Left lung (tissue), 4 donors: ENCODE measurements at regions not wholly inside any gene's neighbourhood (a gene's known extent, or its start where the extent isn't known, plus 50 kb on each side); places are given as distances from the start of the nearest gene placed in this dataset.
"Not testable (repeated sequence)": the region's sequence is repeated elsewhere in the genome, so short reads cannot be mapped to it uniquely, and the experiment has no call there.

Experiments
- ATAC-seq: fragments of 200-7000 bp; cut with Tn5 transposase; one replicate; pipeline ENCODE4 v1.9.1; 2020; ENCODE audit warnings: moderate library complexity
- DNase-seq, 4 donors: peaks; one replicate each; pipeline ENCODE4 v3.0.0-alpha.2; 2013 to 2020
- H3K27ac ChIP-seq, 2 donors: fragments of 200-600 bp; sonication (generic) in 1 of 2; one replicate each; pipeline versions ENCODE4 v1.5.0 to v1.8.0; 2020 to 2021
- H3K27me3 ChIP-seq, 2 donors: fragments of 200-600 bp; sonication (generic) in 1 of 2; one replicate each; pipeline versions ENCODE4 v1.5.0 to v1.8.0; 2020 to 2021
- H3K36me3 ChIP-seq, 2 donors: fragments of 200-600 bp; sonication (generic) in 1 of 2; one replicate each; pipeline versions ENCODE4 v1.5.0 to v1.8.0; 2020 to 2021
- H3K4me1 ChIP-seq, 2 donors: fragments of 200-600 bp; one replicate each; pipeline ENCODE4 v1.8.0; 2021
- H3K4me3 ChIP-seq, 2 donors: fragments of 200-600 bp; sonication (generic) in 1 of 2; one replicate each; pipeline versions ENCODE4 v1.5.0 to v1.8.0; 2020 to 2021; ENCODE audit warnings: mild to moderate bottlenecking in 1 of 2
- H3K9me3 ChIP-seq, 2 donors: fragments of 200-600 bp; sonication (generic) in 1 of 2; one replicate each; pipeline versions ENCODE4 v1.5.0 to v1.8.0; 2020 to 2021
- CTCF ChIP-seq, 2 donors: fragments of 200-600 bp; sonication (generic) in 1 of 2; IDR thresholded peaks; one replicate each; pipeline versions ENCODE4 v1.5.0 to v1.8.0; 2021; ENCODE audit warnings: antibody characterized with exemption in 2 of 2
- intact Hi-C, 2 donors: fragments of 100-400 bp; cut with DNase I; formaldehyde crosslinking; loops; one replicate each; pipeline versions ENCODE4 v1.11.2 to v1.14.2; 2022
- donor health status: DM: no; HTN: yes; CAD: no.
- donor health status: DM: no; HTN: no; CAD: no.

DNA sequence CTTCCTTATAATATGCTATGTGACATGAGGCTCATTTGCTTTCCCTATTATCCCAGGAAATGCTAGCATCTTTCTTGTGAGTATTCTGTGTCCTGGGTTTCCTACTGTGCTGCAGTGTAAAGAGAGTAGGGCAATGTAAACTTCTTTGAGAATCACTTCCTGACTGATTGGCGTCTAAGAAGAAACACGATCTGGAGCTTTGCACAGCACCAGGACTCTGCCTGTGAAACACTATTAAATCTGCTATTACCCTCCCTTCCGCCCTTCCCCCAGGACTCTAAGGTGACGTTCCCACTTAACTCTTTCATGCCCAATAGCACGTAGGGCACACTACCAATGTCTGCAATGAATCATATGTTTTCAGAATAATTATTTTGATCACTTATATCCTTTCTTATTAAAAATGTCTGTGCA, 607.3 kb upstream of the CITED2 start:
- intact Hi-C loops: no loop called here
- peak overlapping the region in 1 of 2 donors; percentile 36 for H3K27ac ChIP-seq
- DNase-seq: peak in 1 of 4 donors; percentile 53

DNA sequence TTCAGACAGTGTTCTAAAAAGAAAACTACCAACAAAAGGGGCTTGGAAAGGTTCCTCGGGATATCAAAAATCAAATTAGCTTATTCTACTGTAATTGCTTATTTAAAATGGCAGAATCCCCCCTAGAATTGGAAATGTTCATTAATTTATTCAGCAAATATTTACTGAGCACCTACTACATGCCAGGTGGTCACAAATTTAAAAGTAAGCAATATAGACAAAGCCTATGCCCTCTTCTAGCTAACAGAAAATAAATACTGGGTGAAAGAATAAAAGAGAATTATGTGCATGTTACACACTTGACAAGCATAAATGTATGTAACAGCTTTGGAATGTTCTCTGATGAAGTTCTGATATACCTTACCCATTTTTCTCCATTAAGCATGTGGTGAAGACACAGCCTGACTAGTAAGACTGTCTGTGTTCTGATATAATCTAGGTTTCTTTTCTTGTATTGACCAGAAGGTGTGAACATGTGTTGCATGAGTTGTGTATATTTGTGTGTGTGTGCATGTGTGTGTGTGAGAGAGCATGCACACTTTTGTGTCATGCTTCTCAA, 606.7 kb upstream of the CITED2 start:
- H3K4me3 ChIP-seq: no peak overlapping the region
- no peak for ATAC-seq
- H3K4me1 ChIP-seq: peaks cover 7 to 16% of the 10 kb centered on the region in 2 donors
- no peaks in the 10 kb centered on the region for H3K9me3 ChIP-seq
- intact Hi-C loops: no loop called here
- H3K27ac ChIP-seq: no peak overlapping the region
- no peaks in the 10 kb centered on the region for H3K36me3 ChIP-seq
- no peak for DNase-seq
- TF ChIP-seq CTCF (IDR thresholded peaks at IDR 0.05): no peak
- no peaks in the 10 kb centered on the region for H3K27me3 ChIP-seq

More for the DNA sequence above, 607.3 kb upstream of the CITED2 start:
- TF ChIP-seq CTCF (IDR thresholded peaks at IDR 0.05): no peak
- H3K36me3 ChIP-seq: no peaks in the 10 kb centered on the region
- peaks cover 7 to 16% of the 10 kb centered on the region in 2 donors for H3K4me1 ChIP-seq
- no peak overlapping the region for H3K4me3 ChIP-seq
- no peaks in the 10 kb centered on the region for H3K27me3 ChIP-seq
- H3K9me3 ChIP-seq: no peaks in the 10 kb centered on the region
- ATAC-seq: peak; percentile 66

DNA sequence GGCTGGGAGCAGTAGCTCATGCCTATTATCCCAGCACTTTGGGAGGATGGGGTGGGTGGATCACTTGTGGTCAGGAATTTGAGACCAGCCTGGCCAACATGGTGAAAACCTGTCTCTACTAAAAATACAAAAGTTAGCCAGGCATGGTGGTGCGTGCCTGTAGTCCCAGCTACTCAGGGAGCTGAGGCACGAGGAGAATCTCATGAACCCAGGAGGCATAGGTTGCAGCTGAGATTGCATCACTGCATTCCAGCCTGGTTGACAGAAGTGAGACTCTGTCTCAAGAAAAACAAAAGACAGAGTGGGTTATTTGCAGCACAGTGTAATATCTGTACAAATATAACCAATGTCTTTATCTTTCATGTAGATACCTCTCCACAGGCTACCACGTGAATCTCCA, 606.2 kb upstream of the CITED2 start:
- DNase-seq, intact Hi-C loops, H3K36me3 ChIP-seq, H3K9me3 ChIP-seq, H3K27ac ChIP-seq, H3K27me3 ChIP-seq, ATAC-seq, H3K4me3 ChIP-seq: not testable (repeated sequence)
- peaks cover 7 to 16% of the 10 kb centered on the region in 2 donors for H3K4me1 ChIP-seq

DNA sequence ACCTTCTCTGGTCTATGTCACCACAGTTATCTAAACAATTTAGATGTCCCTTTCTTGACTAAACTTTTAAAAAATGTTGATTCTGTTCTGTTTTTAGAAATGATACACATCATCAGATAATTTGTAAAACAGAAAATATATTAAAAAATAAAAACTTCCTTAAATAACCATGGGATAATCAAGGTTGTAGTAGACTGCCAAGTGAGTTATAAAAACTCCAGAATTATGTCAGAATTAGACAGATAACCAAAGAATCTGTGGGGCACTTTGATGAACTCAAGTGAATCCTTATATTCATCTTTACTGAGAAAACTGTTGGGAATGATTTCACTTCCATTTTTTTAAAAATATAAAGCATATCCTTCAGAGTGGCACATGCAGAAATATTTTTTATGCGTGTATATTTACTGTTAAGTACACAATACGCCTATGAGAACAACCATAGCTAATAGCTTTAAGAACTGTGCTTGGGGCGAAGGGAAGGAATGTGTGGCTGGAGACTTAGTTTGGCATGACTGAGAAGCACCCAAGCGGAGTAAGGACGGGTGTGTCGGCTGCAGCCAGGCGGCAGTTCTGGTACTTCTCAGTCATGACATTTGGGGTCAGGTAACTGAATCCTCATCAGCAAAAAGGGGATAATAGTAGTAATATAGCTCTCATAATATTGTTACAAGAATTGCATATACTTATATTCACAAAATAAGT, 604.7 kb upstream of the CITED2 start:
- intact Hi-C loops: no loop called here
- Histone ChIP-seq H3K9me3 (no peaks in the 10 kb centered on the region), H3K4me3 (no peak overlapping the region), H3K27me3 (no peaks in the 10 kb centered on the region), H3K36me3 (no peaks in the 10 kb centered on the region), H3K27ac (no peak overlapping the region), H3K4me1 (peaks cover 7 to 20% of the 10 kb centered on the region in 2 donors)
- no peak for TF ChIP-seq CTCF (IDR thresholded peaks at IDR 0.05)
- DNase-seq (peak in 1 of 4 donors; percentile 39), ATAC-seq (no peak)

- H3K4me3 ChIP-seq: no peak overlapping the region
- ATAC-seq (peak; percentile 38), DNase-seq (no peak)
- no peaks in the 10 kb centered on the region for H3K9me3 ChIP-seq
- peak overlapping the region in 1 of 2 donors; percentile 3 for H3K27ac ChIP-seq
- H3K27me3 ChIP-seq: no peaks in the 10 kb centered on the region
- peaks cover 7 to 18% of the 10 kb centered on the region in 2 donors for H3K4me1 ChIP-seq
- no peaks in the 10 kb centered on the region for H3K36me3 ChIP-seq
- TF ChIP-seq CTCF (IDR thresholded peaks at IDR 0.05): no peak
- intact Hi-C loops: no loop called here
Observed at GRCh38 chr6:139977887-139978332, 603.5 kb upstream of the CITED2 start.
